GM12878 (cell line): ENCODE measurements at regions not wholly inside any gene's neighbourhood (a gene's known extent, or its start where the extent isn't known, plus 50 kb on each side); places are given as distances from the start of the nearest gene placed in this dataset.
A peak's percentile ranks its signal among the peaks of the same experiment; 100 is the strongest.

ENCODE experiments used
- ATAC-seq: fragments of 200-7000 bp; cut with Tn5 transposase; 3 replicates; pipeline ENCODE4 v1.9.1; 2020; ENCODE audit warnings: mild to moderate bottlenecking, moderate library complexity
- BruUV-seq: library from RNA; stranded (reverse); fragments of 400-500 nt; replicated peaks from 2 replicates; lab custom pipeline; 2021; lab: Mats Ljungman, UMichigan
- CTCF ChIA-PET: fragments of 300-600 bp; sonication (Branson Sonifier 250); formaldehyde crosslinking; extraction: SDS; loops from one replicate; lab custom pipeline; 2021; ENCODE audit warnings: inconsistent platforms; lab: Yijun Ruan, JAX
- POLR2A ChIA-PET: fragments of 350-600 bp; formaldehyde crosslinking; extraction: SDS; loops from one replicate; lab custom pipeline; 2021; ENCODE audit warnings: inconsistent platforms; lab: Charles Lee
- RAD21 ChIA-PET: fragments of 300-600 bp; sonication (Branson Sonifier 250); formaldehyde crosslinking; loops from one replicate; lab custom pipeline; 2023; ENCODE audit warnings: antibody characterized with exemption; ENCODE audit not compliant: unreplicated experiment; lab: Charles Lee
- SMC1A ChIA-PET: fragments of 300-600 bp; sonication (Branson Sonifier 250); formaldehyde crosslinking; loops from one replicate; lab custom pipeline; 2023; ENCODE audit not compliant: unreplicated experiment, uncharacterized antibody; lab: Charles Lee
- DNase-seq: peaks from one replicate; pipeline ENCODE4 v3.0.0-alpha.2; 2011; ENCODE audit warnings: low read depth, low spot score
- FAIRE-seq: peaks from 3 replicates; lab custom pipeline; 2011; peaks lifted over from hg19 to GRCh38; lab: Jason Lieb, UNC
- H2AFZ ChIP-seq: 2 replicates; pipeline ENCODE4 v1.6.0; 2011; ENCODE audit warnings: low read depth, low read length, control low read depth; ENCODE audit not compliant: control insufficient read depth
- H3K27ac ChIP-seq: 2 replicates; pipeline ENCODE4 v1.5.1; 2011; ENCODE audit warnings: control low read depth; ENCODE audit not compliant: control insufficient read depth, insufficient read depth
- H3K27me3 ChIP-seq, 2 experiments: replicated peaks in 1 of 2; 2 replicates each; pipeline versions ENCODE4 v1.6.0 to v1.6.1; 2011; ENCODE audit warnings: low read length in 1 of 2; ENCODE audit not compliant: control insufficient read depth in 2 of 2, insufficient read depth in 2 of 2
- H3K36me3 ChIP-seq, 2 experiments: 2 replicates each; pipeline ENCODE4 v1.5.1; 2011; ENCODE audit warnings: low read length in 1 of 2; ENCODE audit not compliant: control insufficient read depth in 2 of 2, insufficient read depth in 2 of 2
- H3K4me1 ChIP-seq: 2 replicates; pipeline ENCODE4 v1.6.1; 2011; ENCODE audit warnings: mild to moderate bottlenecking, low read length, moderate library complexity, mixed read lengths; ENCODE audit not compliant: control insufficient read depth, insufficient read depth
- H3K4me2 ChIP-seq: 2 replicates; pipeline ENCODE4 v1.6.0; 2011; ENCODE audit warnings: control low read depth; ENCODE audit not compliant: control insufficient read depth, insufficient read depth
- H3K4me3 ChIP-seq: fragments of 200-600 bp; sonication (generic); 2 replicates; pipeline ENCODE4 v1.5.1; 2016
- H3K79me2 ChIP-seq: 2 replicates; pipeline ENCODE4 v1.6.0; 2011; ENCODE audit warnings: low read length; ENCODE audit not compliant: control insufficient read depth, insufficient read depth
- H3K9ac ChIP-seq: 2 replicates; pipeline ENCODE4 v1.8.0; 2011; ENCODE audit warnings: low read length, control low read depth, mixed read lengths; ENCODE audit not compliant: control insufficient read depth, insufficient read depth
- H3K9me3 ChIP-seq: replicated peaks from 3 replicates; pipeline ENCODE4 v1.5.1; 2011; ENCODE audit warnings: mild to moderate bottlenecking, low read length; ENCODE audit not compliant: control insufficient read depth, insufficient read depth
- H4K20me1 ChIP-seq: 2 replicates; pipeline ENCODE4 v1.6.0; 2011; ENCODE audit not compliant: control insufficient read depth, insufficient read depth
- GATAD2B ChIP-seq: fragments of 450-650 bp; conservative IDR thresholded peaks from 2 replicates; pipeline ENCODE4 v1.6.1; 2017; ENCODE audit warnings: low read depth, mild to moderate bottlenecking, moderate library complexity
- KDM1A ChIP-seq: fragments of 200-600 bp; sonication (generic); IDR thresholded peaks from 2 replicates; pipeline ENCODE4 v1.6.1; 2016; ENCODE audit warnings: borderline replicate concordance
- MEF2B ChIP-seq: fragments of 450-650 bp; IDR thresholded peaks from 2 replicates; pipeline ENCODE4 v1.6.1; 2018; ENCODE audit warnings: mild to moderate bottlenecking, moderate library complexity; ENCODE audit not compliant: partially characterized antibody, poor library complexity, severe bottlenecking
- POLR2AphosphoS2 ChIP-seq: IDR thresholded peaks from 2 replicates; pipeline ENCODE4 v1.6.1; 2011; ENCODE audit warnings: low read depth, mild to moderate bottlenecking, low read length, improper control_type of control experiment, moderate library complexity
- SIN3A ChIP-seq: IDR thresholded peaks from 2 replicates; pipeline ENCODE4 v1.6.1; 2012; ENCODE audit warnings: low read depth, low read length, improper control_type of control experiment
- SPI1 ChIP-seq: IDR thresholded peaks from 2 replicates; pipeline ENCODE4 v1.6.1; 2011; ENCODE audit warnings: low read depth, mild to moderate bottlenecking, low read length, moderate library complexity, borderline replicate concordance; ENCODE audit not compliant: insufficient read depth
- TCF12 ChIP-seq: IDR thresholded peaks from 2 replicates; pipeline ENCODE4 v1.6.1; 2011; ENCODE audit warnings: low read depth, mild to moderate bottlenecking, low read length
- WGBS: methylation state at CpG from one replicate; pipeline ENCODE4 v1.1.6; 2016; ENCODE audit warnings: low lambda C conversion rate; ENCODE audit not compliant: insufficient replicate concordance, insufficient coverage; ENCODE audit errors: missing lambda C conversion rate; 5-methylcytosine and 5-hydroxymethylcytosine counted together
- in situ Hi-C: fragments of 300-500 bp; cut with MboI; formaldehyde crosslinking; loops from 9 replicates; pipeline ENCODE4 v1.14.3; 2018; ENCODE audit warnings: mixed read lengths
- intact Hi-C: fragments of 100-400 bp; cut with micrococcal nuclease; formaldehyde crosslinking; loops from one replicate; pipeline ENCODE4 v1.14.2; 2022; ENCODE audit not compliant: unreplicated experiment

DNA sequence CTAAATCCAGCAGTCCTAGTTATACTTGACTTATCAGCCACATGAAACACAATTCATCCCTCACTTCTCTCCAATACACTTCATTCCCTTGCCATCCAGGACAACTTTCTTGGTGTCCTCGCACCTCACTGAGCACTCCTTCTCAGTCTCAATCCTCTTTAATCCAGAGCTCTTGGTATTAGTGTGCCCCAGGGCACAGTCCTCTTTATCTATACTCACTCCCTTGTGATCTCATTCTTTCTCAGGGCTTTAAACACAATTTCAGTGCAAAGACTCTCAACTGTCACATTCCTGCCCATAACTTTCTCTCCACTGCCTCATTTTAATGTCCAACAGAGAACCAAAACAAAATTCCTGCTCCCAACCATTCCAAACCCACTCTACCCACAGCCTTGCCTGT lies 60.8 kb upstream of the SPOPL start:
- Histone ChIP-seq H3K79me2 (no peaks in the 10 kb centered on the region), H3K4me2 (no peak overlapping the region), H3K4me3 (no peak overlapping the region), H4K20me1 (no peaks in the 10 kb centered on the region), H3K27ac (no peak overlapping the region), H2AFZ (no peak overlapping the region), H3K27me3 (no peaks in the 10 kb centered on the region), H3K9me3 (no peaks in the 10 kb centered on the region), H3K4me1 (no peaks in the 10 kb centered on the region), H3K36me3 (no peaks in the 10 kb centered on the region), H3K9ac (no peak overlapping the region)
- in situ Hi-C loops = no loop called here
- intact Hi-C loops = no loop called here
- no peak for DNase-seq
- no TSS peak for BruUV-seq
- ChIA-PET POLR2A (no interaction called here), SMC1A (no interaction called here), CTCF (no interaction called here), RAD21 (no interaction called here)
- no peak for TF ChIP-seq KDM1A
- no peak for TF ChIP-seq POLR2AphosphoS2
- TF ChIP-seq SIN3A = no peak
- TF ChIP-seq TCF12 = no peak
- no peak for TF ChIP-seq GATAD2B
- no peak for ATAC-seq
- no peak for FAIRE-seq
- 77% methylated on average over 1 of the region's 1 CpG for WGBS

DNA sequence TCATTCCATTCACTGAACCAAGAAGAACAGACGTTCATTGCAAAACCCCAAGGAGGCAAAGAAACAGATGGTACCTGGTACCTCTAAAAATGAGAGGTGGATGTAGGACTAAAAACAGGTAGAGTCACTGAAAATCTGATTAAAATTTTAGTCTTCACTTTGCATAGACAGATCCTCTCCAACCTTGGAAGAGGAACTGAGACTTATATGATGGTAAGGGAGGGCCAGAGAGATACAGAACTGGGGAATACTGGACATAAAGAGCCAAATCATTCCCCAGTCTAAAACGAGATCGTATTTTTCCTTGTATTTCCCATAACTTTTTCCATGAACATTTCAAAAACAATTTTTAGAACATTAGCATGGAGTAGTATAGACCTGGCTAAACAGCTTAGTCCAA lies 59.7 kb upstream of the SPOPL start:
- H4K20me1 ChIP-seq = no peaks in the 10 kb centered on the region
- DNase-seq = no peak
- TF ChIP-seq SPI1 = peak; percentile 52; the same call in 1 of the 2 replicates
- no peak for TF ChIP-seq MEF2B
- no peaks in the 10 kb centered on the region for H3K27me3 ChIP-seq
- no peak overlapping the region for H3K4me2 ChIP-seq
- ChIA-PET POLR2A (no interaction called here), RAD21 (no interaction called here), CTCF (no interaction called here), SMC1A (no interaction called here)
- in situ Hi-C loops = no loop called here
- no peaks in the 10 kb centered on the region for H3K79me2 ChIP-seq
- no peaks in the 10 kb centered on the region for H3K4me1 ChIP-seq
- no peak overlapping the region for H3K9ac ChIP-seq
- no peaks in the 10 kb centered on the region for H3K36me3 ChIP-seq
- FAIRE-seq = no peak
- H2AFZ ChIP-seq = no peak overlapping the region
- 48% methylated on average over 3 of the region's 3 CpGs for WGBS
- no peak overlapping the region for H3K27ac ChIP-seq
- intact Hi-C loops = no loop called here
- peak; percentile 36; the same call in 1 of the 3 replicates for ATAC-seq
- no peak overlapping the region for H3K4me3 ChIP-seq
- H3K9me3 ChIP-seq = no peaks in the 10 kb centered on the region
- no TSS peak for BruUV-seq
